ENCODE measurements at regions not wholly inside any gene's neighbourhood (a gene's known extent, or its start where the extent isn't known, plus 50 kb on each side); places are given as distances from the start of the nearest gene placed in this dataset.

DNA sequence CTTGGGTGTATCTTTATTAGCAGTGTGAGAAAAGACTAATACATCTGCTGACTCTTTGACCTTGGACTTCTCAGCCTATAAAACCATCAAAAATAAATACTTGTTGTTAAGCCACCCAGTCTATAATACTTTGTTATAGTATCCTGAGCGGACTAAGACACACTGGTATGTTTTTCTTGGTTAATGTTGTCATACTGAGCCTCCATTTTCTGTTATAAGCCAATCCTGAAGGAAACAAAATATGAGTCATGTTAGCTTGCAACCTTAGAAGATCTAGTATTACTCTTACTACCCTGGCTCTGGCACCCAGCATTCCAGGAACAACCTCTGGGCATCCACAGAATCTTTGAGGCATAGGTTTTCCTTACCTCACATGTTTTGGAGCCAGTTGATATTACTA is 307.2 kb downstream of the FRK start:
- TF ChIP-seq, protein P1, sequence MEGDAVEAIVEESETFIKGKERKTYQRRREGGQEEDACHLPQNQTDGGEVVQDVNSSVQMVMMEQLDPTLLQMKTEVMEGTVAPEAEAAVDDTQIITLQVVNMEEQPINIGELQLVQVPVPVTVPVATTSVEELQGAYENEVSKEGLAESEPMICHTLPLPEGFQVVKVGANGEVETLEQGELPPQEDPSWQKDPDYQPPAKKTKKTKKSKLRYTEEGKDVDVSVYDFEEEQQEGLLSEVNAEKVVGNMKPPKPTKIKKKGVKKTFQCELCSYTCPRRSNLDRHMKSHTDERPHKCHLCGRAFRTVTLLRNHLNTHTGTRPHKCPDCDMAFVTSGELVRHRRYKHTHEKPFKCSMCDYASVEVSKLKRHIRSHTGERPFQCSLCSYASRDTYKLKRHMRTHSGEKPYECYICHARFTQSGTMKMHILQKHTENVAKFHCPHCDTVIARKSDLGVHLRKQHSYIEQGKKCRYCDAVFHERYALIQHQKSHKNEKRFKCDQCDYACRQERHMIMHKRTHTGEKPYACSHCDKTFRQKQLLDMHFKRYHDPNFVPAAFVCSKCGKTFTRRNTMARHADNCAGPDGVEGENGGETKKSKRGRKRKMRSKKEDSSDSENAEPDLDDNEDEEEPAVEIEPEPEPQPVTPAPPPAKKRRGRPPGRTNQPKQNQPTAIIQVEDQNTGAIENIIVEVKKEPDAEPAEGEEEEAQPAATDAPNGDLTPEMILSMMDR (IDR thresholded peaks at IDR 0.05 in 8 of 11, conservative IDR thresholded peaks at IDR 0.05 in 3 of 11) = no peak
- no peak for TF ChIP-seq POLR2A (IDR thresholded peaks at IDR 0.05)
